K562 (cell line): ENCODE measurements at regions not wholly inside any gene's neighbourhood (a gene's known extent, or its start where the extent isn't known, plus 50 kb on each side); places are given as distances from the start of the nearest gene placed in this dataset.

Source experiments
- ATAC-seq: fragments of 200-7000 bp; cut with Tn5 transposase; 3 replicates; pipeline ENCODE4 v1.9.1; 2020; ENCODE audit warnings: moderate library complexity
- BruUV-seq: library from RNA; stranded (reverse); fragments of 400-500 nt; replicated peaks from 2 replicates; lab custom pipeline; 2021; lab: Mats Ljungman, UMichigan
- CTCF ChIA-PET: fragments of 300-600 bp; formaldehyde crosslinking; extraction: SDS; loops from one replicate; lab custom pipeline; 2021; ENCODE audit warnings: low intra/inter-chr PET ratio; lab: Yijun Ruan, JAX
- POLR2A ChIA-PET: fragments of 300-600, 350-650 bp; sonication (Branson Sonifier 250); formaldehyde crosslinking; extraction: SDS; loops from one replicate; lab custom pipeline; 2021; ENCODE audit warnings: antibody characterized with exemption, inconsistent platforms; lab: Yijun Ruan, JAX
- DNase-seq, 4 experiments: peaks; one replicate each; pipeline versions ENCODE4 v3.0.0 to v3.0.0-alpha.2; 2011 to 2018; ENCODE audit warnings: low spot score in 3 of 4, mixed read lengths in 3 of 4; ENCODE audit errors: extremely low read depth in 1 of 4
- FAIRE-seq: peaks from 2 replicates; lab custom pipeline; 2011; peaks lifted over from hg19 to GRCh38; lab: Jason Lieb, UNC
- H2AFZ ChIP-seq: 2 replicates; pipeline ENCODE4 v1.6.0; 2011; ENCODE audit warnings: low read depth, low read length, control low read depth, inconsistent platforms
- H3K27ac ChIP-seq: fragments of 200-600 bp; 3 replicates; pipeline ENCODE4 v1.8.0; 2011; ENCODE audit warnings: low read depth, mild to moderate bottlenecking, control low read depth, inconsistent platforms, low read length, moderate library complexity, mixed read lengths; ENCODE audit errors: extremely low read depth
- H3K27me3 ChIP-seq, 2 experiments: fragments of 300-600 bp in 1 of 2; 2 replicates in 1 of 2; 3 replicates in 1 of 2; pipeline versions ENCODE4 v1.6.0 to v1.8.0; 2011; ENCODE audit warnings: inconsistent platforms in 2 of 2, low read length in 2 of 2, mild to moderate bottlenecking in 1 of 2, mixed read lengths in 1 of 2, moderate library complexity in 1 of 2; ENCODE audit not compliant: control insufficient read depth in 2 of 2, insufficient read depth in 2 of 2
- H3K36me3 ChIP-seq: fragments of 300-600 bp; 3 replicates; pipeline ENCODE4 v1.8.0; 2011; ENCODE audit warnings: mild to moderate bottlenecking, low read length, inconsistent platforms; ENCODE audit not compliant: control insufficient read depth, insufficient read depth
- H3K4me1 ChIP-seq, 2 experiments: fragments of 200-600 bp in 1 of 2; replicated peaks in 1 of 2; 2 replicates in 1 of 2; 3 replicates in 1 of 2; pipeline versions ENCODE4 v1.5.1 to v1.8.0; 2011; ENCODE audit warnings: inconsistent platforms in 2 of 2, low read length in 2 of 2, mild to moderate bottlenecking in 1 of 2, mixed read lengths in 1 of 2, moderate library complexity in 1 of 2; ENCODE audit not compliant: control insufficient read depth in 2 of 2, insufficient read depth in 2 of 2
- H3K4me2 ChIP-seq: 2 replicates; pipeline ENCODE4 v1.6.1; 2011; ENCODE audit warnings: low read length, control low read depth, inconsistent platforms, mixed read lengths; ENCODE audit not compliant: insufficient read depth
- H3K4me3 ChIP-seq: fragments of 200-600 bp; sonication (generic), shearing (Covaris generic); 2 replicates; pipeline ENCODE4 v1.5.1; 2016; ENCODE audit warnings: control low read depth, inconsistent platforms
- H3K79me2 ChIP-seq: fragments of 200-600 bp; 3 replicates; pipeline ENCODE4 v1.8.0; 2011; ENCODE audit warnings: low read length, inconsistent platforms; ENCODE audit not compliant: control insufficient read depth, insufficient read depth
- H3K9ac ChIP-seq, 2 experiments: 2 replicates each; pipeline versions ENCODE4 v1.6.0 to v1.6.1; 2011; ENCODE audit warnings: low read depth in 2 of 2, low read length in 2 of 2, control low read depth in 1 of 2, inconsistent platforms in 1 of 2, mild to moderate bottlenecking in 1 of 2, mixed read lengths in 1 of 2; ENCODE audit not compliant: insufficient read depth in 1 of 2
- H3K9me1 ChIP-seq: one replicate; pipeline ENCODE4 v1.6.0; 2011; ENCODE audit warnings: inconsistent platforms, mild to moderate bottlenecking, low read length, moderate library complexity; ENCODE audit not compliant: control insufficient read depth, insufficient read depth
- H3K9me3 ChIP-seq: replicated peaks from 2 replicates; pipeline ENCODE4 v1.5.1; 2011; ENCODE audit warnings: low read depth, low read length, inconsistent platforms; ENCODE audit not compliant: control insufficient read depth, insufficient read depth
- H4K20me1 ChIP-seq: replicated peaks from 2 replicates; pipeline ENCODE4 v1.6.1; 2011; ENCODE audit warnings: low read length, inconsistent platforms, mixed read lengths; ENCODE audit not compliant: control insufficient read depth, insufficient read depth
- BRCA1 ChIP-seq, 2 experiments: fragments of 450-650 bp in 1 of 2; sonication (generic) in 1 of 2; formaldehyde crosslinking in 1 of 2; IDR thresholded peaks; 2 replicates each; pipeline versions ENCODE4 v1.5.0 to v1.6.1; 2017 to 2020; ENCODE audit warnings: mild to moderate bottlenecking in 1 of 2, missing genetic modification reagents in 1 of 2
- CBX8 ChIP-seq: fragments of 200-600 bp; sonication (generic); IDR thresholded peaks from 2 replicates; pipeline ENCODE4 v1.6.1; 2012; ENCODE audit warnings: borderline replicate concordance, mixed run types, low read depth, mild to moderate bottlenecking, moderate library complexity, mixed read lengths, low read length, control low read depth, inconsistent platforms; ENCODE audit not compliant: poor library complexity, severe bottlenecking; ENCODE audit errors: extremely low read depth
- DEAF1 ChIP-seq: fragments of 450-650 bp; formaldehyde crosslinking; IDR thresholded peaks from 2 replicates; pipeline ENCODE4 v1.4.0; 2020; ENCODE audit warnings: mild to moderate bottlenecking, moderate library complexity
- DPF2 ChIP-seq: fragments of 450-650 bp; IDR thresholded peaks from 2 replicates; pipeline ENCODE4 v1.6.1; 2016
- HEY1 ChIP-seq: fragments of 250-450 bp; sonication (Bioruptor Pico); IDR thresholded peaks from 2 replicates; pipeline ENCODE4 v1.5.0; 2020; ENCODE audit warnings: mild to moderate bottlenecking, moderate library complexity, borderline replicate concordance
- HMG20A ChIP-seq: fragments of 450-650 bp; formaldehyde crosslinking; conservative IDR thresholded peaks from 2 replicates; pipeline ENCODE4 v1.4.0; 2020; ENCODE audit warnings: mild to moderate bottlenecking, mixed read lengths
- JUNB ChIP-seq: fragments of 450-650 bp; formaldehyde crosslinking; conservative IDR thresholded peaks from 2 replicates; pipeline ENCODE4 v1.4.0; 2020; ENCODE audit warnings: mild to moderate bottlenecking
- L3MBTL2 ChIP-seq: fragments of 450-650 bp; IDR thresholded peaks from 2 replicates; pipeline ENCODE4 v1.6.1; 2016; ENCODE audit warnings: mild to moderate bottlenecking, moderate library complexity
- NCOA2 ChIP-seq, 2 experiments: fragments of 450-650 bp; IDR thresholded peaks; 2 replicates each; pipeline ENCODE4 v1.6.1; 2018; ENCODE audit warnings: mild to moderate bottlenecking in 2 of 2, moderate library complexity in 1 of 2; ENCODE audit not compliant: partially characterized antibody in 2 of 2
- NR1H2 ChIP-seq: sonication (generic); formaldehyde crosslinking; IDR thresholded peaks from 2 replicates; pipeline ENCODE4 v1.4.0; 2020; ENCODE audit warnings: mild to moderate bottlenecking, missing genetic modification reagents
- PCBP1 ChIP-seq: fragments of 200-400 bp; formaldehyde crosslinking; IDR thresholded peaks from 2 replicates; pipeline ENCODE4 v1.6.1; 2018; ENCODE audit warnings: mild to moderate bottlenecking, low read depth, low read length; ENCODE audit not compliant: poor library complexity, severe bottlenecking
- TFAM ChIP-seq: fragments of 250-450 bp; sonication (Bioruptor Pico); conservative IDR thresholded peaks from 2 replicates; pipeline ENCODE4 v1.5.0; 2021; ENCODE audit warnings: mild to moderate bottlenecking, moderate library complexity
- XRCC4 ChIP-seq: IDR thresholded peaks from one replicate; pipeline ENCODE4 v1.6.1; 2011; ENCODE audit not compliant: insufficient read depth, insufficient read length; ENCODE audit errors: extremely low read depth
- ZNF280A ChIP-seq: fragments of 450-650 bp; IDR thresholded peaks from 2 replicates; pipeline ENCODE4 v1.6.1; 2018; ENCODE audit warnings: mild to moderate bottlenecking, low read depth; ENCODE audit not compliant: partially characterized antibody
- ZNF764 ChIP-seq: fragments of 250-450 bp; sonication (Bioruptor Pico); IDR thresholded peaks from 2 replicates; pipeline ENCODE4 v1.4.0; 2020; ENCODE audit warnings: low read depth, mild to moderate bottlenecking, moderate library complexity
- WGBS: fragments of 100-300 bp; shearing (Covaris generic); methylation state at CpG from one replicate; pipeline ENCODE4 v1.1.6; 2016; ENCODE audit warnings: low coverage, mixed read lengths; ENCODE audit not compliant: insufficient coverage; ENCODE audit errors: missing lambda C conversion rate; 5-methylcytosine and 5-hydroxymethylcytosine counted together
- in situ Hi-C: fragments of 300-500 bp; cut with MboI; formaldehyde crosslinking; loops from 4 replicates; pipeline ENCODE4 v1.15.0; 2018; ENCODE audit warnings: inconsistent platforms, mixed read lengths
- intact Hi-C: fragments of 100-400 bp; cut with micrococcal nuclease; formaldehyde crosslinking; loops from 2 replicates; pipeline ENCODE4 v1.14.2; 2022

GRCh38 chr12:105968025-105968424 is 170.7 kb downstream of the NUAK1 start:
- WGBS, result 13% methylated on average over 1 of the region's 1 CpG
- no peak for ATAC-seq
- no peak overlapping the region for H2AFZ ChIP-seq
- H3K4me1 ChIP-seq, result no peaks in the 10 kb centered on the region
- ChIA-PET CTCF (no interaction called here), POLR2A (interaction anchor here (1.0 kb wide), 1 partner anchor 11 kb away, joined by 3 read pairs; no protein-coding TSS in a partner anchor)
- intact Hi-C loops (no loop called here), in situ Hi-C loops (no loop called here)
- no peak for FAIRE-seq
- H3K9me3 ChIP-seq, result no peaks in the 10 kb centered on the region
- H3K4me3 ChIP-seq, result no peak overlapping the region
- H4K20me1 ChIP-seq, result no peaks in the 10 kb centered on the region
- TF ChIP-seq ZNF280A (no peak), BRCA1 (IDR thresholded peaks at IDR 0.05) (no peak), BRCA1 (CRISPR knock-in tag; IDR thresholded peaks at IDR 0.05) (no peak), XRCC4 (no peak), JUNB (CRISPR knock-in tag) (no peak), TFAM (no peak), PCBP1 (no peak), DPF2 (no peak), ZNF764 (CRISPR knock-in tag) (no peak), L3MBTL2 (no peak), HMG20A (CRISPR knock-in tag) (no peak), NR1H2 (CRISPR knock-in tag) (no peak), NCOA2 (IDR thresholded peaks at IDR 0.05; ENCODE audit: partially characterized antibody in 2 of 2) (no peak), CBX8 (no peak), HEY1 (no peak), DEAF1 (CRISPR knock-in tag) (no peak)
- H3K27ac ChIP-seq, result no peak overlapping the region
- H3K9ac ChIP-seq, result no peak overlapping the region
- H3K9me1 ChIP-seq, result no peaks in the 10 kb centered on the region
- no peaks in the 10 kb centered on the region for H3K79me2 ChIP-seq
- no peak overlapping the region for H3K4me2 ChIP-seq
- DNase-seq, result no peak
- no peaks in the 10 kb centered on the region for H3K36me3 ChIP-seq
- no peaks in the 10 kb centered on the region for H3K27me3 ChIP-seq
- BruUV-seq, result no TSS peak
